ENCODE measurements at regions not wholly inside any gene's neighbourhood (a gene's known extent, or its start where the extent isn't known, plus 50 kb on each side); places are given as distances from the start of the nearest gene placed in this dataset.

GRCh38 chr18:68431922-68432198 is 283.0 kb downstream of the TMX3 start:
- H3K4me1 ChIP-seq (ENCODE audit: low read length) = peaks cover 8% of the 10 kb centered on the region
- H3K27me3 ChIP-seq (ENCODE audit: low read depth, low read length) = no peaks in the 10 kb centered on the region
- no peak overlapping the region for H3K4me2 ChIP-seq (ENCODE audit: low read length)
- H3K9me3 ChIP-seq (ENCODE audit: insufficient read depth, low read length) = no peaks in the 10 kb centered on the region
- no peaks in the 10 kb centered on the region for H3K79me2 ChIP-seq (ENCODE audit: low read length)
- H3K9ac ChIP-seq (ENCODE audit: low read length) = no peak overlapping the region
- no peak overlapping the region for H3K27ac ChIP-seq (ENCODE audit: low read length)
- H2AFZ ChIP-seq (ENCODE audit: low read depth, low read length) = no peak overlapping the region
- H3K4me3 ChIP-seq (ENCODE audit: low read length) = no peak overlapping the region
- H3K36me3 ChIP-seq (replicated peaks; ENCODE audit: low read depth, low read length) = no peaks in the 10 kb centered on the region
- TF ChIP-seq CTCF (IDR thresholded peaks at IDR 0.05; ENCODE audit: low read depth, low read length) (no peak), EZH2phosphoT487 (IDR thresholded peaks at IDR 0.05; ENCODE audit: low read depth) (no peak)
- H4K20me1 ChIP-seq (ENCODE audit: insufficient read depth, low read length) = no peaks in the 10 kb centered on the region

- TF ChIP-seq EZH2phosphoT487 (IDR thresholded peaks at IDR 0.05; ENCODE audit: low read depth) (no peak), CTCF (IDR thresholded peaks at IDR 0.05; ENCODE audit: low read depth, low read length) (no peak)
- no peaks in the 10 kb centered on the region for H4K20me1 ChIP-seq (ENCODE audit: insufficient read depth, low read length)
- no peaks in the 10 kb centered on the region for H3K27me3 ChIP-seq (ENCODE audit: low read depth, low read length)
- no peak overlapping the region for H3K4me2 ChIP-seq (ENCODE audit: low read length)
- H3K9ac ChIP-seq (ENCODE audit: low read length) = no peak overlapping the region
- no peak overlapping the region for H3K4me3 ChIP-seq (ENCODE audit: low read length)
- no peak overlapping the region for H2AFZ ChIP-seq (ENCODE audit: low read depth, low read length)
- H3K9me3 ChIP-seq (ENCODE audit: insufficient read depth, low read length) = no peaks in the 10 kb centered on the region
- no peaks in the 10 kb centered on the region for H3K79me2 ChIP-seq (ENCODE audit: low read length)
- H3K36me3 ChIP-seq (replicated peaks; ENCODE audit: low read depth, low read length) = no peaks in the 10 kb centered on the region
- peaks cover 8% of the 10 kb centered on the region for H3K4me1 ChIP-seq (ENCODE audit: low read length)
- no peak overlapping the region for H3K27ac ChIP-seq (ENCODE audit: low read length)
Observed at GRCh38 chr18:68431111-68431921, 283.6 kb downstream of the TMX3 start.

- Histone ChIP-seq H3K9ac (ENCODE audit: low read length) (no peak overlapping the region), H3K27ac (ENCODE audit: low read length) (no peak overlapping the region)
Observed at GRCh38 chr18:68429841-68430240, 285.1 kb downstream of the TMX3 start.

GRCh38 chr18:68429111-68429510 is 285.8 kb downstream of the TMX3 start:
- TF ChIP-seq EZH2phosphoT487 (IDR thresholded peaks at IDR 0.05; ENCODE audit: low read depth) (no peak), CTCF (IDR thresholded peaks at IDR 0.05; ENCODE audit: low read depth, low read length) (no peak)
- no peak overlapping the region for H3K9ac ChIP-seq (ENCODE audit: low read length)
- no peaks in the 10 kb centered on the region for H3K36me3 ChIP-seq (replicated peaks; ENCODE audit: low read depth, low read length)
- H2AFZ ChIP-seq (ENCODE audit: low read depth, low read length) = no peak overlapping the region
- no peaks in the 10 kb centered on the region for H3K9me3 ChIP-seq (ENCODE audit: insufficient read depth, low read length)
- no peak overlapping the region for H3K4me2 ChIP-seq (ENCODE audit: low read length)
- no peaks in the 10 kb centered on the region for H3K27me3 ChIP-seq (ENCODE audit: low read depth, low read length)
- no peak overlapping the region for H3K4me3 ChIP-seq (ENCODE audit: low read length)
- H3K79me2 ChIP-seq (ENCODE audit: low read length) = no peaks in the 10 kb centered on the region
- peaks cover 8% of the 10 kb centered on the region for H3K4me1 ChIP-seq (ENCODE audit: low read length)
- no peak overlapping the region for H3K27ac ChIP-seq (ENCODE audit: low read length)
- H4K20me1 ChIP-seq (ENCODE audit: insufficient read depth, low read length) = no peaks in the 10 kb centered on the region

More at GRCh38 chr18:68429841-68430240, 285.1 kb downstream of the TMX3 start:
- Histone ChIP-seq H3K27me3 (ENCODE audit: low read depth, low read length) (no peaks in the 10 kb centered on the region), H3K36me3 (replicated peaks; ENCODE audit: low read depth, low read length) (no peaks in the 10 kb centered on the region), H3K4me3 (ENCODE audit: low read length) (no peak overlapping the region), H4K20me1 (ENCODE audit: insufficient read depth, low read length) (no peaks in the 10 kb centered on the region), H3K4me1 (ENCODE audit: low read length) (peaks cover 8% of the 10 kb centered on the region), H3K9me3 (ENCODE audit: insufficient read depth, low read length) (no peaks in the 10 kb centered on the region), H3K79me2 (ENCODE audit: low read length) (no peaks in the 10 kb centered on the region), H3K4me2 (ENCODE audit: low read length) (no peak overlapping the region), H2AFZ (ENCODE audit: low read depth, low read length) (no peak overlapping the region)
- no peak for TF ChIP-seq EZH2phosphoT487 (IDR thresholded peaks at IDR 0.05; ENCODE audit: low read depth)
- TF ChIP-seq CTCF (IDR thresholded peaks at IDR 0.05; ENCODE audit: low read depth, low read length) = no peak

All from OCI-LY3 (cell line).